ENCODE measurements at regions not wholly inside any gene's neighbourhood (a gene's known extent, or its start where the extent isn't known, plus 50 kb on each side); places are given as distances from the start of the nearest gene placed in this dataset.

DNA sequence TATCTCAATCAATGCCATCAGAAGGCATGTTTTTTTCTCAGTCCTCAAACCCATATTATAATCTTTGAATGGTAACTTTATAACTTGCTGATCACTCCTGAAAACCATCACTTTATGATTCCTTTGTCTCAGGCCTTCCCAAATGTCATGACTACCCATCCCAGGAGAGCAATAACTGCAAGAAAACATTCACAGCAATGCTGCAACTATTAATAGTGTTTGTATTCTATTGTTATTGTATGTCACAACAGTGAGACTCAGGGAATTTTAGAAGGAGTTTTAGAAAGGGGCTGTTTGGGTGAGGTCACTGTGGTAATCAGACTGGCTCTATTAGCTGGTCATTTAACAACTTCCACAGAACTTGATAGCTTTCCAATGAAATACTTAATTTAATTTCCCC, 301.4 kb upstream of the TBX18 start:
- TF ChIP-seq EZH2phosphoT487 (conservative IDR thresholded peaks at IDR 0.05; ENCODE audit: low read length), result no peak
- TF ChIP-seq, protein P1, sequence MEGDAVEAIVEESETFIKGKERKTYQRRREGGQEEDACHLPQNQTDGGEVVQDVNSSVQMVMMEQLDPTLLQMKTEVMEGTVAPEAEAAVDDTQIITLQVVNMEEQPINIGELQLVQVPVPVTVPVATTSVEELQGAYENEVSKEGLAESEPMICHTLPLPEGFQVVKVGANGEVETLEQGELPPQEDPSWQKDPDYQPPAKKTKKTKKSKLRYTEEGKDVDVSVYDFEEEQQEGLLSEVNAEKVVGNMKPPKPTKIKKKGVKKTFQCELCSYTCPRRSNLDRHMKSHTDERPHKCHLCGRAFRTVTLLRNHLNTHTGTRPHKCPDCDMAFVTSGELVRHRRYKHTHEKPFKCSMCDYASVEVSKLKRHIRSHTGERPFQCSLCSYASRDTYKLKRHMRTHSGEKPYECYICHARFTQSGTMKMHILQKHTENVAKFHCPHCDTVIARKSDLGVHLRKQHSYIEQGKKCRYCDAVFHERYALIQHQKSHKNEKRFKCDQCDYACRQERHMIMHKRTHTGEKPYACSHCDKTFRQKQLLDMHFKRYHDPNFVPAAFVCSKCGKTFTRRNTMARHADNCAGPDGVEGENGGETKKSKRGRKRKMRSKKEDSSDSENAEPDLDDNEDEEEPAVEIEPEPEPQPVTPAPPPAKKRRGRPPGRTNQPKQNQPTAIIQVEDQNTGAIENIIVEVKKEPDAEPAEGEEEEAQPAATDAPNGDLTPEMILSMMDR (IDR thresholded peaks at IDR 0.05; ENCODE audit: insufficient read depth, low read length, poor library complexity, severe bottlenecking), result no peak
